Smooth muscle cell (in vitro differentiated cells): ENCODE measurements at regions not wholly inside any gene's neighbourhood (a gene's known extent, or its start where the extent isn't known, plus 50 kb on each side); places are given as distances from the start of the nearest gene placed in this dataset.
A peak's percentile ranks its signal among the peaks of the same experiment; 100 is the strongest.
"Not testable (repeated sequence)": the region's sequence is repeated elsewhere in the genome, so short reads cannot be mapped to it uniquely, and the experiment has no call there.

Experiments
- DNase-seq: peaks from one replicate; lab custom pipeline; 2025; ENCODE audit not compliant: unreplicated experiment; lab: John Stamatoyannopoulos, UW
- H2AFZ ChIP-seq: fragments of 200-600 bp; sonication (generic); 2 replicates; pipeline ENCODE4 v1.6.0; 2016; ENCODE audit warnings: antibody characterized with exemption, low read depth, mild to moderate bottlenecking
- H3F3A ChIP-seq: fragments of 200-600 bp; sonication (generic); 2 replicates; pipeline ENCODE4 v1.6.0; 2017; ENCODE audit warnings: antibody characterized with exemption, low read depth
- H3K27ac ChIP-seq: fragments of 200-600 bp; sonication (generic); 2 replicates; pipeline ENCODE4 v1.5.1; 2016; ENCODE audit warnings: low read depth, mild to moderate bottlenecking
- H3K27me3 ChIP-seq: fragments of 200-600 bp; sonication (generic); 2 replicates; pipeline ENCODE4 v1.6.1; 2016; ENCODE audit warnings: low read depth, mild to moderate bottlenecking
- H3K36me3 ChIP-seq: fragments of 200-600 bp; sonication (generic); 2 replicates; pipeline ENCODE4 v1.5.1; 2016; ENCODE audit warnings: low read depth
- H3K4me1 ChIP-seq: fragments of 200-600 bp; sonication (generic); 2 replicates; pipeline ENCODE4 v1.5.1; 2016; ENCODE audit warnings: low read depth
- H3K4me2 ChIP-seq: fragments of 200-600 bp; sonication (generic); 2 replicates; pipeline ENCODE4 v1.6.0; 2016; ENCODE audit warnings: mild to moderate bottlenecking
- H3K4me3 ChIP-seq: fragments of 200-600 bp; sonication (generic); 2 replicates; pipeline ENCODE4 v1.5.1; 2016; ENCODE audit warnings: mild to moderate bottlenecking
- H3K79me2 ChIP-seq: fragments of 200-600 bp; sonication (generic); 2 replicates; pipeline ENCODE4 v1.6.0; 2016; ENCODE audit warnings: low read depth, mild to moderate bottlenecking
- H3K9ac ChIP-seq: fragments of 200-600 bp; sonication (generic); 2 replicates; pipeline ENCODE4 v1.6.0; 2016; ENCODE audit warnings: low read depth
- H3K9me3 ChIP-seq: fragments of 200-600 bp; sonication (generic); replicated peaks from 2 replicates; pipeline ENCODE4 v1.5.1; 2016; ENCODE audit warnings: low read depth
- H4K20me1 ChIP-seq: fragments of 200-600 bp; sonication (generic); 2 replicates; pipeline ENCODE4 v1.6.0; 2016; ENCODE audit warnings: low read depth
- CTCF ChIP-seq: fragments of 200-600 bp; sonication (generic); IDR thresholded peaks from 2 replicates; pipeline ENCODE4 v1.5.1; 2017; ENCODE audit warnings: borderline replicate concordance, mild to moderate bottlenecking, antibody characterized with exemption; ENCODE audit not compliant: insufficient read depth, poor library complexity, severe bottlenecking
- WGBS: methylation state at CpG from one replicate; pipeline ENCODE4 v1.1.7; 2016; ENCODE audit warnings: low lambda C conversion rate; 5-methylcytosine and 5-hydroxymethylcytosine counted together

- WGBS: 43% methylated on average over 4 of the region's 4 CpGs
- H3K4me2 ChIP-seq: no peak overlapping the region
- no peak for TF ChIP-seq CTCF
- no peaks in the 10 kb centered on the region for H3K9me3 ChIP-seq
- no peak overlapping the region for H3K9ac ChIP-seq
- H3K4me3 ChIP-seq: no peak overlapping the region
- no peak for DNase-seq
- no peaks in the 10 kb centered on the region for H3K36me3 ChIP-seq
- H3K27ac ChIP-seq: no peak overlapping the region
- H3K79me2 ChIP-seq: no peaks in the 10 kb centered on the region
- H3K4me1 ChIP-seq: peaks cover 7% of the 10 kb centered on the region
- no peaks in the 10 kb centered on the region for H4K20me1 ChIP-seq
- H2AFZ ChIP-seq: peak overlapping the region; percentile 61
- no peaks in the 10 kb centered on the region for H3K27me3 ChIP-seq
- H3F3A ChIP-seq: no peaks in the 10 kb centered on the region
These were observed 228.9 kb upstream of the ADGRL4 start for GRCh38 chr1:79235301-79236002.

DNA sequence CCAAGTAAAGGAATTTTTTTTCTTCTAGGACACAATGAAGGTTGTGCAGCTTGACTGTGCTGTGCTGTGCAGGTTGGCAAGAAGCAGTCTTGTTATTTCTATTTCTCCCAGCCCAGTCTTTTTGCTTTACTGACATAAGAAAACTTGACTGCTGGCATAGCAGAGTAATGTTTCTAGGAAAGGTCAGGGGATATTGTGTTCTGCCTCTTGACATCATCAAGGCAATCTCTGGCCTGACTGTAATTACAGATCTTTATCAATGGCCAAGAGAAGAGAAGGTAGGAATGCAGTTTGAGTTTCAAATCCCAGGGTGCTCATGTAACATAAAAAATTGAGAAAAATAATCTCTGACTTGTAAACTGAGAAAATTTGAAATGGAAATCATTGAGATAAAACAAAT lies 226.3 kb upstream of the ADGRL4 start:
- no peak overlapping the region for H3K4me2 ChIP-seq

GRCh38 chr1:79230751-79231150 lies 224.2 kb upstream of the ADGRL4 start:
- H3F3A ChIP-seq, H3K9me3 ChIP-seq, H4K20me1 ChIP-seq, H2AFZ ChIP-seq, H3K9ac ChIP-seq, H3K4me1 ChIP-seq, H3K27ac ChIP-seq, H3K4me2 ChIP-seq, H3K4me3 ChIP-seq, H3K79me2 ChIP-seq, H3K36me3 ChIP-seq, DNase-seq, H3K27me3 ChIP-seq: not testable (repeated sequence)
- WGBS: 77% methylated on average over 4 of the region's 4 CpGs

More for the DNA sequence above, 226.3 kb upstream of the ADGRL4 start:
- Histone ChIP-seq H3K9me3 (no peaks in the 10 kb centered on the region), H4K20me1 (no peaks in the 10 kb centered on the region), H3F3A (no peaks in the 10 kb centered on the region), H3K79me2 (no peaks in the 10 kb centered on the region), H3K27me3 (no peaks in the 10 kb centered on the region), H2AFZ (no peak overlapping the region), H3K4me3 (no peak overlapping the region), H3K27ac (no peak overlapping the region), H3K9ac (no peak overlapping the region), H3K36me3 (no peaks in the 10 kb centered on the region), H3K4me1 (peaks cover 7% of the 10 kb centered on the region)
- DNase-seq: no peak
- TF ChIP-seq CTCF: no peak

DNA sequence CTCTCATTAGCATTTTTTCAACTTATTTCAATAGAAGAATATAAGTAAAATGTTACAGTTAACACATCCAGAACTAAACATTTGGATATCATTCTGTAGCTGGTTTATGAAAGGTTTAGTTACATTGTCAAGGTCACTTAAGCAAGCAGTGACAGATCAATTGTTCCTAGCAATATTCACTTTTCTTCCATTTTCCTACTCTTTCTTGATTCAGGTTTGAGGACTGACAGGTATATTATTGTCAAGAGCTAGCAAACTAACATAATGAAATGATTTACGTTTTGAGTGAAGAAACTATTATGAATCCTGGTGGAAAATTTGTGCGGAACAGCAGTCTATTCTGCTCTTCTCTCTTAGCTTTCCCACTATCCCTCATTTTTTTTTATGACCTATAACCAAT lies 220.4 kb upstream of the ADGRL4 start:
- Histone ChIP-seq H3K79me2 (no peaks in the 10 kb centered on the region), H3K4me3 (no peak overlapping the region), H3K27ac (no peak overlapping the region), H3K4me2 (no peak overlapping the region), H4K20me1 (no peaks in the 10 kb centered on the region), H2AFZ (no peak overlapping the region), H3K4me1 (no peaks in the 10 kb centered on the region), H3F3A (no peaks in the 10 kb centered on the region), H3K9me3 (no peaks in the 10 kb centered on the region), H3K36me3 (no peaks in the 10 kb centered on the region), H3K27me3 (no peaks in the 10 kb centered on the region), H3K9ac (no peak overlapping the region)
- DNase-seq: no peak
- TF ChIP-seq CTCF: no peak
- WGBS: 92% methylated on average over 2 of the region's 2 CpGs
